Esophagus mucosa (tissue), 1 donor: ENCODE measurements at regions not wholly inside any gene's neighbourhood (a gene's known extent, or its start where the extent isn't known, plus 50 kb on each side); places are given as distances from the start of the nearest gene placed in this dataset.

Experiments
- ATAC-seq: fragments of 200-7000 bp; cut with Tn5 transposase; one replicate; pipeline ENCODE4 v1.9.1; 2020
- donor health status: DM: yes; HTN: yes; CAD: no.

DNA sequence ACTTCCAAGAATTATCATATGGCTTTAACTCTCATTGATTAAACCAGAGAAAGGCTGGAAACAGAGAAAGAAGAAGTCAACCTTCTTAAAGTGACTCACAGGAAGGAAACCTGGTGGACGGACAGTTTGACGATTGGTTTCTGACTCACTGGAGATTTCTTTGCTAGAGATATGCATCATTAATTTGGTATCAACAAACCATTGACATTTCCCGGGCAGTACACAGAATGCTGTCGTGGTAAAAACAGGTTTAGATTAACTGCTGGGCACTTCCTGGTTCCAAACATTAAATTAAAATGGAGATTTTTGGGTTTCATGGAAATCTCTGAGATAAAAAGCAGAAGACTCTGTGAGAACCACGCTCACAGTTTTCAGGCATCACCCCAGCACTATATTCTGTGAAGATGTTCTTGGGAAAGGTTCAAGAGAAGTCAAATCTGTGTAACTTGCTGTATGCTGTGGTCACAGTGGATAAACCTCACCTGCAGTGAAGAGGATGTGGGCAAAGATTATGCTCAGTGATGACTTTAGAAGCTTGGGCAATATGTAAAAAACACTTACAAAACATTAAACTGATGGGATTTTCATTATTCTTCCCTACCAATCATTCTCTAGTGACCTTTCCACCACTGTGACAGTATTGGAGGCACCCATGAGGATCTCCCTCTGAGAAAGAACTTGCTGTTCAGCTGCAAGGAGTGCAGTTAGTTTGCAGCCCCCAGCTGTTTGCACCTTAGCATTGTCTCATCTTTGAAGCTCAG, 61.1 kb upstream of the CD44 start:
- peak; percentile 69 for ATAC-seq

DNA sequence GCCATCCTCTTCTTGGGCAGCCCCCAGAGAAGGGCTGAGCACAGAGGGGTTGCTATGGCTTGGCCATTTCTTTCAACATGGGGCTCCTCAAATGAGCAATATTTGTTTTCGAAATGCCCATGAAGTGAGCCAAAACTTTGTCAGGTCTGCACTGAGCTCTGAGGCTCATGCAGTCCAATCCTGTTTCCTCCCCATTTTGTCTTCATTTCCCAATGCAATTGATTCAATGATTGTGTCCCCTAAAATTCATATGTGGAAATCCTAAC, 60.6 kb upstream of the CD44 start:
- ATAC-seq: no peak

GRCh38 chr11:35079611-35080010, 59.4 kb upstream of the CD44 start:
- ATAC-seq: no peak

DNA sequence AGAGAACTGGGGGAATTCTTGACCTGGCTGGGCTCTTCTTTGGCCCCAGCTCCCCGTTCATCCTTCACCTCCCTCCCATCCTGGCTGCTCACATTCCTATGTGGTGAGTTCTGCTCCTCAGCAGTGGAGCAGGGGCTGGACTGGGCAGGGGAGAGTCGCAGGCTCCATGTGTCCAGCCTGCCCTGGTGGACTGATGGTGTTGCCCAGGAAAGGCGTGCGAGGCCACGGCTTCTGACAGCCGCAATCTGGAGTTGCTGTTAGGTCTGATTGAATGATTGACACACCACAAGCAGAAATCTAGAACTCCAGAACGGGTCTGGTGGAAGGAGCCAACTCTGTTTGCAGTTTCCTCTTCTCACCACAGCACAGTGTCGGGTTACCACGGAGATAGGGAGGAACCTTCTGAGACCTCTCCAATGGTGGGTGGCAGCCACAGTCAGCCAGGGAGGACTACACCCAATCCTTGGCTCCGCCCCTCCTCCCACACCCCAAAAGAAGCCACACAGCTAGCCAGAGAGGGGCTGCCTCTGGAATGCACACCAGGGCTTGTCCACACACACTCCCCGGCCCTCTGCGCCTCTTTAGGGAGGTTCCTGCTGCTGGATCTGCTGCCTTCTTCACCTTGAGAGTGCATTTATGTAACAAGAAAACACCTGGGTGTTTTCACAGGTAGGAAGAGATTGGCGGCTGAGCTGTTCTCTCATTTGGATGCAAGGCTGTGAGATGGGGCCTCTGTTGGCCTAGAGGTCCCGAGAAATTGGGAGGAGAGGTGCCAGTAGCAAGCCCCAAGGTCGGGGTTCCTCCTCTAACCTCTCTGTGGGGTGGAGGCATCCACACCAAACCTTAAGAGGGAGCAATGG, 56.4 kb upstream of the CD44 start:
- ATAC-seq: peak; percentile 89

DNA sequence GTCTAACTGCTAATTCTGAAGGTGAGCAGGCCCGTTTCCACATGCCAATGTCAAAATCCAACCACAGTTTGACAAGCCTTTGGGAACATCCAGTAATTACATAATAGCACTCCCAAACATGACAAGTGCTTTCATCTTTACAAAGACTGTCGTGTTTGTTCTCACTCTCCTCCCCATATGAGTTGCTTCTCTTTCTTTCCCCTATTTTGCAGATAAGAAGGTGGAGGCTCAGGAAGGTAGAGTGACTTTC, 55.9 kb upstream of the CD44 start:
- no peak for ATAC-seq

- ATAC-seq: peak; percentile 5
Measured at GRCh38 chr11:35083431-35084238, 55.3 kb upstream of the CD44 start.

- ATAC-seq: no peak
Measured at GRCh38 chr11:35084817-35085440, 54.0 kb upstream of the CD44 start.

DNA sequence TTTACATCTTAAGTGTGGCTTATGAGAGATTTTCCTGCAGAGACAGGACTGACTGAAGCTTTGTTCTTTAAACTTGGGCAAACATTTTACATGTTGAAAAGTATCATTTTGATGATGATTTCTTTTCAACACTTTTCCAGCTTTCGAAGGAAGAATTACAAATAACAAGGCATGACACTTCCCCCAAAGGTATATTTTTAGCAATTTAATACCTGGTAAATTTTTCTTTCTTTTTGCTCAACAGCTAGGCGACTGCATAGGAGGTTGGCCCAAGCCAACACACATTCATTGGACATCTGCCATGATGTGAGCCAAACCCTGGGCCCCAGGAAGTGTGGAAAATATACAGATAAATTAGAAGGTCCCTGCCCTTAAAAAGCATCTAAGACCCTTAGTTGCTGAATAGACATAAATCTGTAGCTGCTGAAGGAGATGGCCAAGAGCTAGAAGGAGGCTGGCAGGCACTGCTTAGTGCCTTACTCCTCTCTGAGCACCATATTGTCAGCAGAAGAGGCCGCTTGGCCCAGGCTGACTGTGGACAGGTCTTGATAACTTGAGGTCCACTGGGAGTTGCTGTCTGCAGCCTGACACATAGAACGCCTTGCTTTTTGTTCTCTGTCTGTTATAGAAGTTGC, 53.3 kb upstream of the CD44 start:
- no peak for ATAC-seq

GRCh38 chr11:35087648-35088047, 51.3 kb upstream of the CD44 start:
- no peak for ATAC-seq

DNA sequence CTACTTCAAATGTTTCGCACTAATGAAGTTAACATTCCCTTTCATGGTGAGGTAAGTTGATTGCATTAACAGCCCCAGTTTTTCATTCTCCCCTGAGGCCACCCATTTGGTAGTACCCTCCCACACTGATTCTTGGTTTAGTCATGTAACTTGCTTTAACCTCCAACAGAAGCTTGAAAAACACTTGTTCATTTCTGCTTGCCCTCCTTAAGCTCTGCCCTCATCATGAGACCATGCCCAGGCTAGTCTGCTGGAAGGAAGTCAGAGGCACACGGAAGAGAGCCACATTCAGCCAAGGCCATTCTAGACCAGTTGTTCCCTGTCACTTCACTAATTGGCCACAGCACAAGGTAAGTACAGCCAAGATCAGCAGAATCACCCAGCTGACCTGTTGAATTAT, 50.7 kb upstream of the CD44 start:
- peak; percentile 80 for ATAC-seq

GRCh38 chr11:35088676-35089075, 50.3 kb upstream of the CD44 start:
- peak; percentile 94 for ATAC-seq
